GM19467 (cell line): ENCODE measurements at regions not wholly inside any gene's neighbourhood (a gene's known extent, or its start where the extent isn't known, plus 50 kb on each side); places are given as distances from the start of the nearest gene placed in this dataset.
"Not testable (repeated sequence)": the region's sequence is repeated elsewhere in the genome, so short reads cannot be mapped to it uniquely, and the experiment has no call there.

Experiments used
- ATAC-seq: cut with Tn5 transposase; IDR thresholded peaks from one replicate; pipeline ENCODE4 v1.9.1; 2021; ENCODE audit warnings: mild to moderate bottlenecking, moderate library complexity; ENCODE audit not compliant: unreplicated experiment

- peak; percentile 67 for ATAC-seq
Measured at GRCh38 chr20:6663104-6663503, 104.4 kb upstream of the BMP2 start.

- ATAC-seq: no peak
Measured at GRCh38 chr20:6662309-6662708, 105.2 kb upstream of the BMP2 start.

- ATAC-seq: no peak
Measured at GRCh38 chr20:6660441-6660840, 107.0 kb upstream of the BMP2 start.

- not testable (repeated sequence) for ATAC-seq
Measured at GRCh38 chr20:6658909-6659308, 108.6 kb upstream of the BMP2 start.

- no peak for ATAC-seq
Measured at GRCh38 chr20:6657904-6658303, 109.6 kb upstream of the BMP2 start.

GRCh38 chr20:6657111-6657510 is 110.4 kb upstream of the BMP2 start:
- no peak for ATAC-seq

- no peak for ATAC-seq
Measured at GRCh38 chr20:6654513-6655252, 112.8 kb upstream of the BMP2 start.

GRCh38 chr20:6651561-6651960 is 115.9 kb upstream of the BMP2 start:
- peak; percentile 80 for ATAC-seq

GRCh38 chr20:6651016-6651415 is 116.5 kb upstream of the BMP2 start:
- no peak for ATAC-seq

GRCh38 chr20:6646021-6646636 is 121.4 kb upstream of the BMP2 start:
- no peak for ATAC-seq

- ATAC-seq: no peak
Measured at GRCh38 chr20:6644813-6645628, 122.5 kb upstream of the BMP2 start.

GRCh38 chr20:6641012-6641411 is 126.5 kb upstream of the BMP2 start:
- no peak for ATAC-seq

GRCh38 chr20:6637160-6637579 is 130.3 kb upstream of the BMP2 start:
- no peak for ATAC-seq

GRCh38 chr20:6636209-6637159 is 131.0 kb upstream of the BMP2 start:
- ATAC-seq: no peak

- peak; percentile 62 for ATAC-seq
Measured at GRCh38 chr20:6635034-6635736, 132.3 kb upstream of the BMP2 start.

GRCh38 chr20:6632187-6632586 is 135.3 kb upstream of the BMP2 start:
- no peak for ATAC-seq

GRCh38 chr20:6630514-6630913 is 137.0 kb upstream of the BMP2 start:
- ATAC-seq: no peak

GRCh38 chr20:6629564-6629963 is 137.9 kb upstream of the BMP2 start:
- no peak for ATAC-seq

- ATAC-seq: no peak
Measured at GRCh38 chr20:6626805-6627204, 140.7 kb upstream of the BMP2 start.

- ATAC-seq: peak; percentile 99
Measured at GRCh38 chr20:6623989-6624388, 143.5 kb upstream of the BMP2 start.
